Activated T-cell treated with anti-CD3 and anti-CD28 coated beads, Interleukin-2, amount 50 U/mL, for 4 hours (primary cell): ENCODE measurements at regions not wholly inside any gene's neighbourhood (a gene's known extent, or its start where the extent isn't known, plus 50 kb on each side); places are given as distances from the start of the nearest gene placed in this dataset.
"Not testable (repeated sequence)": the region's sequence is repeated elsewhere in the genome, so short reads cannot be mapped to it uniquely, and the experiment has no call there.

Experiments used
- ATAC-seq, 2 donors: fragments of 200-7000 bp; cut with Tn5 transposase; one replicate each; pipeline ENCODE4 v1.10.0; 2021
- DNase-seq: peaks from one replicate; pipeline ENCODE4 v3.0.0-alpha.2; 2020
- H3K27me3 Mint-ChIP-seq: one replicate; pipeline ENCODE4 v1.8.0; 2021; ENCODE audit warnings: low read depth, mixed read lengths
- H3K36me3 Mint-ChIP-seq: one replicate; pipeline ENCODE4 v1.8.0; 2022; ENCODE audit warnings: mixed read lengths; ENCODE audit not compliant: insufficient read depth
- H3K4me1 Mint-ChIP-seq: one replicate; pipeline ENCODE4 v1.8.0; 2021; ENCODE audit warnings: low read depth, mixed read lengths
- H3K4me3 Mint-ChIP-seq: one replicate; pipeline ENCODE4 v1.8.0; 2021; ENCODE audit warnings: mild to moderate bottlenecking, moderate library complexity, mixed read lengths
- H3K9me3 Mint-ChIP-seq: one replicate; pipeline ENCODE4 v1.8.0; 2021; ENCODE audit warnings: mixed read lengths

DNA sequence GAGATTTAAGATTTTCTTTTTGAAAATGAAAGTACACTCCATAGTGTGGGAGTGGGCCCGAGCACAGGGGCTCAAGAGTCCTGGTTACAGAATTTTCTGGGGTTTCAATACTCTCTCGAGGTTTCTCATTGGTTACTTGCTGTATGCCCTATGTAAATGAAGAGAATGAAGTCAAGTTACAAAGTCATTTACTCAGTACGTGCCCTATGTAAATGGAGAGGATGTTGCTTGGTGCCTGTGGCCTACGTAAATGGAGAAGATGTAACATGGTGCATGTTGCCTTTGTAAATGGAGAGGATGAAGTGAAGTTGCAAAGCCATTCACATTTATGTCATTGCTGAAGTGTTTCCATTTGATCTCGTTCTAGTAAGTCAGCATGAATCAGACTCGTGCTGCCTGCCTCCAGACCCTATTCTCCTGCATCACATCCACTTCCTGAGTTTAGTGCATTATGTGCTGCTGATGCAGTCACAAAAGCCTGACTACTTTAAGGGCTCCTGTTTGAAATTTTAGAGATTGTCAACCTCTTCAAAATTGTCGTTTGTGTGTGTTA, 302.0 kb downstream of the ZBBX start:
- ATAC-seq, result no peak
- no peaks in the 10 kb centered on the region for H3K4me1 Mint-ChIP-seq
- no peaks in the 10 kb centered on the region for H3K9me3 Mint-ChIP-seq
- no peak for DNase-seq
- H3K27me3 Mint-ChIP-seq, result no peaks in the 10 kb centered on the region
- H3K4me3 Mint-ChIP-seq, result no peak overlapping the region
- H3K36me3 Mint-ChIP-seq, result no peaks in the 10 kb centered on the region

DNA sequence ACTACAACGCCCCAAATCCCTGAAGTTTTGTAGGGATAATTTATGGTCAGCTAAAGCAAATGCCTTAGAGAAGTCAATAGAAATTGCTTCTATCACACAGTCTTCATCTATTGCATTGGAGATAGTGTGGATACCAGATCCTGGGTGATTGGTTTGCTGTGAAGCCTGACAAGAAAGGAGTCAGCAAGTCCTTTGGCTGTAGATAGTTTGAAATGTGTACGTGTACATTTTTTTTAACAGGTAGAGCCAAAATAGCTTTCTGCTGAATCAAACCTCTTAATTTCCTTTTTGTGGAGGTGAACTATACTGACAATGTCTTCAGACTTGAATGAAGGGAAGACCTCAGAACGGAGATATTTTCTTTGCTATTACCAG, 312.3 kb downstream of the ZBBX start:
- DNase-seq (no peak), ATAC-seq (no peak)
- Mint-ChIP-seq H3K4me3 (no peak overlapping the region), H3K4me1 (no peaks in the 10 kb centered on the region), H3K9me3 (peaks cover 4% of the 10 kb centered on the region), H3K36me3 (no peaks in the 10 kb centered on the region), H3K27me3 (no peaks in the 10 kb centered on the region)

DNA sequence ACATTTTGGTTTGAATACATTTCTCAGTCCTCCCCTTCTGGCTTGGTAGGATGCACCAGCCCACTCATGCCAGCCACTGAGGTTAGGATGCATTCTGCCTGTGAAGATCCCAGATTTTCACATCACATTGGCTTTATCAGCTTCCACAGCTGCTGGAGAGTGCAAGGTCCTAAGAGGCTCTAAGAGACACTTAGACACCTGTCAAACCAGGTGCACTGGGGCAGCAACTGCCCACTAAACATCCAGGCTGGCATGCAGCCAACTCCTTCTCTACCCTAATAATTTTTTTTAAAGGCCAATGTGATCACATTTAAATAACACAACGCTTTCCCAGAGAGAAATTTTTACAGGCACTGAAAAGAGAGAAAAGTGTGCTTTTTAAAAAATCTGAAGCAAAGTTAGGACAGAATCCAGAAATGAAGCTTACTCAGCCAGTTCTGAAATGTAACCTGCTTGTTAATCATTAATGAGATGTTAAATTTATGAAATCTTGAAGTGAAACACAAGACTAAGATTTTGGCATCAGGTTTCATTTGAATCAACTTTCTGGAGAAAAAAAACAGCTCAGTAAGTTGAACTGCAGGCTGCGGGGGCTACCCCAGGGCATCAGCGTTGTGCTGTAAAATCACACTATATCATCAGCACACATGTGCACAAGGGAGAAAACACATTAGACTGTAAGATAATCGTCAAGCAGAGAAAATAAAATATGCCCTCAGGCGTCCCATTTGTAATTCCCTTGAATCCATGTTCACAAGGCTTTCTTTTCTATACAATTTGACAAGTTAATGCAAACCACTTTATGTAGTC, 312.9 kb downstream of the ZBBX start:
- Mint-ChIP-seq H3K27me3 (no peaks in the 10 kb centered on the region), H3K36me3 (no peaks in the 10 kb centered on the region), H3K9me3 (peaks cover 4% of the 10 kb centered on the region), H3K4me3 (no peak overlapping the region), H3K4me1 (no peaks in the 10 kb centered on the region)
- no peak for ATAC-seq
- DNase-seq, result no peak

DNA sequence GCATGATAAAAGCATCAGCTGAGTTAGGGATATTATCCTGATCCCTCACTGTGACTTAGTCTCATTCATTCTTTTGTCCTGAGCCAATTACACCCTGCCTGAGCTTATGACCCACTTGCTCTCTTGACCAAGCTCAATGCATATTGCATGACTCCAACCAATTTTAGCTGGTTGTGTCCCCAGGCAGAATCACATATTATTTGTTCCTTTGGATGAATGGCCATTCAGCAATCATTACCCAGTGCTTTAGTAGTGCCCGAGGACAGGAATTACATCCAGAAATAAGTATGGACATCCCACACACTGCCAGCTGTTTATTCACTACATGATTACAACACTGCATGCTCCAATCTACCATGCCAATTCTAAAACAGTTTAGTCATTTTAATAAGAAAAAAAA, 322.5 kb downstream of the ZBBX start:
- no peak overlapping the region for H3K4me3 Mint-ChIP-seq
- peaks cover 16% of the 10 kb centered on the region for H3K9me3 Mint-ChIP-seq
- H3K4me1 Mint-ChIP-seq, result no peaks in the 10 kb centered on the region
- H3K36me3 Mint-ChIP-seq, result no peaks in the 10 kb centered on the region
- DNase-seq (no peak), ATAC-seq (no peak)
- H3K27me3 Mint-ChIP-seq, result no peaks in the 10 kb centered on the region

DNA sequence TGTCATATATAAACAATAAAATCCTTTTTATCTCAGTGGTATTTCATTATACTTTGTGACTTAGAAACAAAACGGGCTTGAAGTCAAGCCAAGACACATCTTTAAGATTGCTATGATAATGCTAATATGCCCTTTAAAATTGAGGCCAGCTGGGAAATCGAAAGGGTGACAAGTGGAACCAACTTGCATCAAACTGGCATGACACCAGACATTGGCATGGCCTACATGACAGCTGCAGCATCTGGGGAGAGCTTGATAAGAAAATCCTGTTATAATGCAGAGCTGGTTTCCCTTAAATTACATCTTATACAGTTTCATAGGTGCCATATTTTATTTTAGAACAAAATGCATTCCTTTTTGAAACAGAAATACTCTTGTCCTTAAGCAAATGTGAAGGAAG, 325.2 kb downstream of the ZBBX start:
- no peak for ATAC-seq
- H3K4me1 Mint-ChIP-seq, result no peaks in the 10 kb centered on the region
- H3K27me3 Mint-ChIP-seq, result no peaks in the 10 kb centered on the region
- no peak for DNase-seq
- no peak overlapping the region for H3K4me3 Mint-ChIP-seq
- H3K9me3 Mint-ChIP-seq, result peaks cover 16% of the 10 kb centered on the region
- no peaks in the 10 kb centered on the region for H3K36me3 Mint-ChIP-seq

DNA sequence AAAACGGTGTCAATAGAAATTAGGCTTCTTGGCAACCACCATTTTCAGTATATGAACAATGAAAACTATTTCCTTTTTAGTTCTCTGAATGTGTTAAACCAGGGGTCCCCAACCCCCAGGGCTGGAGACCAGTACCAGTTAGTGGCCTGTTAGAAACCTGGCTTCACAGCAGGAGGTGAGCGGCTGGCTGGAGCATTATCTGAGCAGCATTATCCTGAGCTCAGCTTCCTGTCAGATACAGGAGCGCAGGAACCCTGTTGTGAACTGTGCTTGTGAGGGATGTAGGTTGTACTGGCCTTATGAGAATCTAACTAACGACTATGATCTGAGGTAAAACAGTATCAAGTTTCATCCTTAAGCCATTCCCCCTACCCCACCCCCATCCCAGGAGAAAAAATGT, 328.7 kb downstream of the ZBBX start:
- no peak for ATAC-seq
- no peaks in the 10 kb centered on the region for H3K4me1 Mint-ChIP-seq
- H3K9me3 Mint-ChIP-seq, result peaks cover 13% of the 10 kb centered on the region
- DNase-seq, result no peak
- no peak overlapping the region for H3K4me3 Mint-ChIP-seq
- no peaks in the 10 kb centered on the region for H3K36me3 Mint-ChIP-seq
- no peaks in the 10 kb centered on the region for H3K27me3 Mint-ChIP-seq

DNA sequence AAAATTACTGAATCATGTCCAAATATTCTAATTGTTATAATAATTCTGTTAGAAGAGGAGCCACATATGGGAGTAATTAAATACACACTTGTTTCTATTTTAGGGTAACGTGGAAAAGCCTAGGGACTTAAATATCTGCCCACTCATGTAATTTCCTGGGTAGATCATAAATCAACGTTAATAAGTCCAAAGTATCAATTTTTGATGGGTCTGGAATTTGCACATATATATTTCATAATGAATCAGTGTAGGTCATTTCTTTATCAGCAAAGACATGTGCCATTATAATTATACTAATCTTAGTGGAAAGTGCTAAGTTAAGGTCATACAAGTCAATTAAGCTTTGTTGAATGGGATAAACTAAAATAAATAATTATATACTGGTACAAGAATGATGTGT, 346.2 kb downstream of the ZBBX start:
- peaks cover 6% of the 10 kb centered on the region for H3K9me3 Mint-ChIP-seq

DNA sequence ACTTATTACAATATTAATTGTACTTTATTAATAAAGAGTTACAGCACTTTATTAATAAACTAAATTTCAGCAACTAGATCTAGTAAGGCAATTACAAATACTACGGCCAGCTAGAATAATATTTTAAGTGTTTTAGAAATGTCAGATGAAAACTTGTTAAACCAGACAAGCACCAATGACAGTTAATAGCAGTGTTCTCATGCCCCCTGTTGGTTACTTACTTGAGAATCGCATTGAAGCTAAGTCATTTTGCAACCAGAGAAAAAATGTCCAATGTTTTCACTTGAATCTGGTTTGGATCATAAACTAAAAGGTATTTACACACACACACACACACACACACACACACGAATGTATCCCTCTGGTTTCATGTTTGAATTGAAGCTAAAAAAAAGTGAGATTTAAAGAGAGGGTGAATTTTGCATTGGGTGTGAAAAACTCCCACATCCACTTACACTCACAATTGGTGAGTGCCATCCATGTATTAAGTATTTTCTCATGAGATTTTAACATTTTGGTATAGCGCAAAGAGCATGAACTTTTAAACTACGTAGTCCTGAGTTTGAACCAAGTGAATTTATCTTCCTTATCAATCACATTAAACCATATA, 347.7 kb downstream of the ZBBX start:
- no peak overlapping the region for H3K4me3 Mint-ChIP-seq
- DNase-seq (no peak), ATAC-seq (no peak)
- no peaks in the 10 kb centered on the region for H3K27me3 Mint-ChIP-seq
- no peaks in the 10 kb centered on the region for H3K36me3 Mint-ChIP-seq
- H3K9me3 Mint-ChIP-seq, result peaks cover 3% of the 10 kb centered on the region
- no peaks in the 10 kb centered on the region for H3K4me1 Mint-ChIP-seq

More for the DNA sequence above, 346.2 kb downstream of the ZBBX start:
- no peaks in the 10 kb centered on the region for H3K4me1 Mint-ChIP-seq
- no peaks in the 10 kb centered on the region for H3K36me3 Mint-ChIP-seq
- no peaks in the 10 kb centered on the region for H3K27me3 Mint-ChIP-seq
- DNase-seq (no peak), ATAC-seq (no peak)
- H3K4me3 Mint-ChIP-seq, result no peak overlapping the region

DNA sequence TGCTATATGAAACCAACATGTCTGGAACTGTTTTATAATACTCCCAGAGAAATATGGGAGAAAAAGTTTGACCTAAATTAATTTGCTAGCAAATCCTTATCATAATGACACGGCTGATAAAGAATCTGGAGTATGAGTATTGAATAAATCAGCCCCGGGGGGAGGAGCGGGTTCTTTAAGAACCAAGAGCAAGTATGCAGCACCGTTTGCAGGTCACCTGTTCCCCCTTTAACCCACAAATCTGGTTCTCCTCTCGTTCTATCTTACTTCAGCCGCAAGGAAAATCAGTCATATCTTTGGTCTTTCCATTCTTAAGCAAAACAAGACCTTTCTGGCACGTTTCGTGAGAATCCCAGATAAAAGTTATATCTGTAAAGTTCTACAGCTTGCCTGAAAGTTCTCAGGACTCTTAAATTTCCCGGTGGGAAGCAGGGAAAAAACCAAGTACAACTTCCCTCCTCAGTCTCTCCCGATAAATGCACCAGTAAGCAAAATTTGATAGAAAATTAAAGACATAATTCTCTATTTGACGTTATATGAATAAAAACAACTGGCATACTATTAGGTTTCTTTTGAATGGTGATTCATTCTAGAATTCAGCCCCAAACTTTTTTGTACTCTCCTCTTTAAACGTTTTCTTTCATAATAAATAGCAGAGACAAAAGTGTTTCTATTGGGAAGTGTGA, 348.6 kb downstream of the ZBBX start:
- Mint-ChIP-seq H3K27me3 (no peaks in the 10 kb centered on the region), H3K4me3 (no peak overlapping the region), H3K4me1 (no peaks in the 10 kb centered on the region), H3K9me3 (peaks cover 3% of the 10 kb centered on the region), H3K36me3 (no peaks in the 10 kb centered on the region)
- no peak for ATAC-seq
- no peak for DNase-seq

DNA sequence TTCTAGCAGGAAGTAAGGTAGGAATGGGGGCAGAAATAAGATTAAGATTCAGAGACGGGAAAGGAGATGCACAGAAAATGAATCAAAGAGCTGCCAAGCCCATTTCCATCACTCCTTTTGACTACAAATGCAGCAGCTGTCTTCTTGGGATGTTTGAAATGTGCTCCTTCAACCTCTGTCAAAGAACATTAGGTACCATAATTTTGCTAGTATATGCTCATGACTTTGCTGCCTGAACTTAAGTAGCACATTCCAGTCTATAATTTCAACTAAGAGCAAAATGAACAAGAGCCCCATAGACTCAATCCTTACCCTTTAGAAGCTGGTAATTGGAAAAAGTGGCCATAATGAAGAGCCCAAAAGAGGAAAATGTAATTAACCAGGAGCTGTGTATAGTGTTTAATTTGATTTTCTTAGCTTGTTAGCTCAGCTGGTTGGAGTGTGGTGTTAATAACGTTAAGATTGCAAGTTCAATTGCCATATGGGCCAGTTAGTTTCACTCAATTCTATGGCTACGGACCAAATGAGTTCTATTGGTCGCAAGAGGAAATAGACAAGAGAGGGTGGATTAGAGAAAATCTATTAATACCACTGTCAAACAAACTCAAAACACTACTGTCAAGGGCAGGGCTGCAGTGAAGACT, 349.9 kb downstream of the ZBBX start:
- no peaks in the 10 kb centered on the region for H3K36me3 Mint-ChIP-seq
- H3K4me1 Mint-ChIP-seq, result no peaks in the 10 kb centered on the region
- DNase-seq, result no peak
- ATAC-seq, result no peak
- H3K4me3 Mint-ChIP-seq, result no peak overlapping the region
- H3K27me3 Mint-ChIP-seq, result no peaks in the 10 kb centered on the region
- H3K9me3 Mint-ChIP-seq, result peaks cover 3% of the 10 kb centered on the region

DNA sequence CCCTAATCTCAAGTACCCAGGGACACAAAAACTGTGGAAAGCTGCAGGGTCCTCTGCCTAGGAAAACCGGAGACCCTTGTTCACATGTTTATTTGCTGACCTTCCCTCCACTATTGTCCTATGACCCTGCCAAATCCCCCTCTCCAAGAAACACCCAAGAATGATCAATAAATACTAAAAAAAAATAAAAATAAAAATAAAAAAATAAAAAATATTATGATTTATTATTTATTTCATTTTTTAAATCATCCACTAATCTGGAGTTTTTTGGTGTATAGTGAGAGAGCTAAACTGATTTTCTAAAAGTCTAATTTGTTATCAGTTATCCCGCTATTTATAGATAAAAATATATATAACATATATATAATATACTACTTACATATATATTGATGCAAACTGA, 360.6 kb downstream of the ZBBX start:
- not testable (repeated sequence) for H3K9me3 Mint-ChIP-seq, H3K27me3 Mint-ChIP-seq, H3K36me3 Mint-ChIP-seq, H3K4me3 Mint-ChIP-seq, ATAC-seq, H3K4me1 Mint-ChIP-seq, DNase-seq

DNA sequence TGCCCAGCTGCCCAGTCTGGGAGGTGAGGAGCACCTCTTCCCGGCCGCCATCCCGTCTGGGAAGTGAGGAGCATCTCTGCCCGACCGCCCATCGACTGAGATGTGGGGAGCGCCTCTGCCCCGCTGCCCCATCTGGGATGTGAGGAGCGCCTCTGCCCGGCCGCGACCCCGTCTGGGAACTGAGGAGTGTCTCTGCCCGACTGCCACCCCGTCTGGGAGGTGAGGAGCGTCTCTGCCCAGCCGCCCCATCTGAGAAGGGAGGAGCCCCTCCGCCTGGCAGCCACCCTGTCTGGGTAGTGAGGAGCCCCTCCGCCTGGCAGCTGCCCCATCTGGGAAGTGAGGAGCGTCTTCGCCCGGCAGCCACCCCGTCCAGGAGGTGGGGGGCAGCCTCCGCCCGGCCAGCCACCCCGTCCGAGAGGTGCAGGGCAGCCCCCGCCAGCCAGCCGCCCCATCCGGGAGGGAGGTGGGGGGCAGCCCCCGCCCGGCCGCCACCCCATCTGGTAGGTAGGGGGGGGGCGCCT, 361.4 kb downstream of the ZBBX start:
- DNase-seq, H3K27me3 Mint-ChIP-seq, H3K4me3 Mint-ChIP-seq, H3K36me3 Mint-ChIP-seq, H3K4me1 Mint-ChIP-seq, H3K9me3 Mint-ChIP-seq, ATAC-seq: not testable (repeated sequence)

DNA sequence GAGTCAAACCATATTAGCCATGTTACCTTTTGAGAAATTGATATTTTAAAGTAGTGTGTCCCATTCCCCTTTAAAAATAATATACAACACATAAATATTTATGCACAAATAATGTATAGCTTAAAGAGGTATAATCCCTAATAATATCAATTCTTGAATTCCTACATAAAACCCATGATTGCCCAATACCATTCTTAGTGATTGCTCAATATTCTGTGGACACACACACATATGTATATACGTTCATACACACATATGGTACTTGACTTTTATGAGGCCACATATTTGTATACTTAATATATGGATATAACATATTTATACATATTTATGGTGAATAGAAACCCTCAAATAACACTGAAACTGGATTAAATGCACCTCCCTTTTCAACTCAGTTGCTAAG, 367.4 kb downstream of the ZBBX start:
- H3K9me3 Mint-ChIP-seq, result peaks cover 7% of the 10 kb centered on the region
- no peak overlapping the region for H3K4me3 Mint-ChIP-seq
- no peak for ATAC-seq
- H3K27me3 Mint-ChIP-seq, result no peaks in the 10 kb centered on the region
- no peaks in the 10 kb centered on the region for H3K4me1 Mint-ChIP-seq
- H3K36me3 Mint-ChIP-seq, result no peaks in the 10 kb centered on the region
- no peak for DNase-seq

DNA sequence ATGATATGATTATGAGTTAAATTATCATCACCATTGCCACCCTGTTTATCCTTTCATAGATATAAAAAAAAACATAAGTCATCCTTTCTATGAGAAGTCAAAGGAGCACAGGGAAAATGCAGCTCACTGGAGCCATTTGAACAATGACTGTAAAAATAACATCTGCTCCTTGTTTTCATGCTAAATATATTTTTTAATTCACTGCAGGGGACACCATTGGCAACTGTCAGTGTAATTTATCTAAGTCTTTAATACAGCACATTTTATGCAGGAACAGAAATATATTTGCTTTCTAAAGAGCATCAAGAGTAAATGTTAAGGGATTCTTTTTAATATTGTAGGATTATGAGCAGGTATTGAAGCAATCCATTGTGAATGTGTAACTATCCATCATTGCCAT, 371.3 kb downstream of the ZBBX start:
- peaks cover 7% of the 10 kb centered on the region for H3K9me3 Mint-ChIP-seq
- DNase-seq (no peak), ATAC-seq (no peak)
- no peaks in the 10 kb centered on the region for H3K36me3 Mint-ChIP-seq
- no peaks in the 10 kb centered on the region for H3K4me1 Mint-ChIP-seq
- no peaks in the 10 kb centered on the region for H3K27me3 Mint-ChIP-seq
- H3K4me3 Mint-ChIP-seq, result no peak overlapping the region
